HG03439 (cell line): ENCODE measurements at regions not wholly inside any gene's neighbourhood (a gene's known extent, or its start where the extent isn't known, plus 50 kb on each side); places are given as distances from the start of the nearest gene placed in this dataset.
"Not testable (repeated sequence)": the region's sequence is repeated elsewhere in the genome, so short reads cannot be mapped to it uniquely, and the experiment has no call there.

Source experiments
- ATAC-seq: cut with Tn5 transposase; IDR thresholded peaks from one replicate; pipeline ENCODE4 v1.9.1; 2021; ENCODE audit warnings: mild to moderate bottlenecking, moderate library complexity; ENCODE audit not compliant: unreplicated experiment

DNA sequence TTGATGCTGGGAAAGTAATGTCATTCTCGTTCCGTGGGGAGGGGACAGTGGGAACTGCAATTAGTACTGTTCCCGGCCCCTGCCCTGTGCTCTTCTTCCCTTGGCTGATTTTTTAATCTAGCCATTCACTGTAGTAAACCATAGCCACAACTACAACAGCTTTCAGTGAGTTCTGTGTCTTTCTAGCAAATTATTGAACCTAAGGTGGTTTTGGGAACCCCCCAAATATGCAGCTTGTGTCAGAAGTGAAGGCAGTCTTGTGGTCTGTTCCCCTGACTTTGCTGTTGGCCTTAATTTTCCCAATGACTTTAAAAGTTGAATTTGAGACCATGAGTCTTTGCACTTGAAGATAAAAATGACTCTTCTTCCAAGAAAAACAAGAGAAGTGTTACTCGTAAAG lies 114.3 kb upstream of the ETV6 start:
- no peak for ATAC-seq

- ATAC-seq, result no peak
These were observed 110.3 kb upstream of the ETV6 start for GRCh38 chr12:11539156-11539555.

DNA sequence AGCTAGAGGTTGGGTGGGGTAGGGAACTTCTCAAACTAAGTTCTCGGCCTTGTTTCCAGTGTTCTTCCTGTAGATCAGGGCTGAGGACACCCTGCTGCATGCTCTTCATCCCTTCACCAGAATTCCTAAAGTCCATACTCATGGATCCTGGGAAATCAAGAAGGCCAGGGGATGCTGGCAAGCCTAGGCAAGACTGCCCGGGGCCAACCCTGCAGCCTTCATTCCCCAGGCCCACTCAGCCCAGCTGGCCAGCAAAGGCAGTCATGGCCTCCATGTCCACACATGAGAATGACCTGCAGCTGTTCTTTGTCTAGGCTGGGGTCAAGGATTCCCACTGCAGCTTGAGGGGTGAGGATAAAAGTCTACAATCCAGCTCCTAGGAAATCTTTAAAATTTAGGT lies 109.3 kb upstream of the ETV6 start:
- ATAC-seq, result no peak

DNA sequence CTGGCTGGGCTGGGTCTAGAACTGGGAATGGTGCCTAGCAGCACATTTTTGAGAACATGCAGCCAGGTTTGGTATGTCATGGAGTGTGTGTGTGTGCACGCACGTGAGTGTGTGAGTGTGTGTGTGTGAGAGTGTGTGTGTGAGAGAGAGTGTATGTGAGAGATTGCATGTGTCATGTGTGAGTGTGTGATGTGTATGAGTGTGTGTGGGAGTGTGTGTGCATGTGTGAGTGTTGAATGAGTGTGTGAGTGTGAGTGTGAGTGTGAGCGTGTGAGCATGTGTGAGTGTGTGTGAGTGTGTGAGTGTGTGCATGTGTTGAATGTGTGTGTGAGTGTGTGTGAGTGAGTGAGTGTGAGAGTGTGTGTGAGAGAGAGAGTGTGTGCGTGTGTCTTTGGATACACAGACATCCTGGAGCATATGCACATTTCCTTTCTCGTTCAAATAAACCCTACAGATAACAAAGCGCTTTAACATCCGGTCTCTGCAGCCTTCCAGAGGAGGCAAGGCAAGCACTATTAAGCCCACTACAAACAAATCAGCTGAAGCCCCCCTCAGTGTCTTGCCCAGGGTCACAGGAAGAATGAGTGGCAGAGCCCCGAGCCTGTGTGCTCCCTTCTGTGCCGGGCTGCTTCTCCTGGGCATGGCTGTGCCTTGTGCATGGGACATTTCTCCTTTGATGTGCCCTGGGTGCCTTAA lies 108.7 kb upstream of the ETV6 start:
- no peak for ATAC-seq

GRCh38 chr12:11542599-11542998 lies 106.9 kb upstream of the ETV6 start:
- ATAC-seq, result no peak

DNA sequence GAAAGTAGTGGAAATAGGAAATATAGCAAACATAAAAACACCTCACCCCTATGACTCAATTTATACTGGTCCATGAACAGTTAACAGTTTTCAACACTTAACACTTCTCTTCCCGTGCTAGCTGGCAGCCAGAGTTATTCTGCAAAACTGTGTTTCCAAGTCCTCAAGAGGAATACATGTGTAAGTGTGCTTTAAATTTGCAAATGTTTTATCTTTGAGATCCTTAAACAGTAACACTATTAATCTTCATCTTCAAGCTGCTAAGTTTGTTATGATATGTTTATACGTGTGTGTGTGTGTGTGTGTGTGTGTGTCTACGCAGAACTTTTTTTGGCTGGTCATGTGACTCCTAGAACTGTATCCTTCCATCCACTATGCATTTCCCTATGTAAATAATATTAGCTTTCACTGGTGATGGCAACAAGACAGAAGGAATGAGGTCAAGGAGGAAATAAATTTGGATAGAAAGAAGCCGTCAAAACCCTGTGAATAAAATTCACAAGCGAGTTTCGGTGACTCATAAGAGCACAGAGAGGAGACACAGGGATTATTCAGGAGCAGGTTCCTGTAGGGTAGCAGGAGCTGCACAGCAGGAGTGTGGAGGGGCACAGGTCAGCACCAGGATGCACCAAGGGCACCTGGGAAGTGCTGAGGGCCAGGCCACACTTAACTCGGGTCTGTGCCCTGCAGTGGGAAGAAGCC lies 105.9 kb upstream of the ETV6 start:
- ATAC-seq, result no peak

DNA sequence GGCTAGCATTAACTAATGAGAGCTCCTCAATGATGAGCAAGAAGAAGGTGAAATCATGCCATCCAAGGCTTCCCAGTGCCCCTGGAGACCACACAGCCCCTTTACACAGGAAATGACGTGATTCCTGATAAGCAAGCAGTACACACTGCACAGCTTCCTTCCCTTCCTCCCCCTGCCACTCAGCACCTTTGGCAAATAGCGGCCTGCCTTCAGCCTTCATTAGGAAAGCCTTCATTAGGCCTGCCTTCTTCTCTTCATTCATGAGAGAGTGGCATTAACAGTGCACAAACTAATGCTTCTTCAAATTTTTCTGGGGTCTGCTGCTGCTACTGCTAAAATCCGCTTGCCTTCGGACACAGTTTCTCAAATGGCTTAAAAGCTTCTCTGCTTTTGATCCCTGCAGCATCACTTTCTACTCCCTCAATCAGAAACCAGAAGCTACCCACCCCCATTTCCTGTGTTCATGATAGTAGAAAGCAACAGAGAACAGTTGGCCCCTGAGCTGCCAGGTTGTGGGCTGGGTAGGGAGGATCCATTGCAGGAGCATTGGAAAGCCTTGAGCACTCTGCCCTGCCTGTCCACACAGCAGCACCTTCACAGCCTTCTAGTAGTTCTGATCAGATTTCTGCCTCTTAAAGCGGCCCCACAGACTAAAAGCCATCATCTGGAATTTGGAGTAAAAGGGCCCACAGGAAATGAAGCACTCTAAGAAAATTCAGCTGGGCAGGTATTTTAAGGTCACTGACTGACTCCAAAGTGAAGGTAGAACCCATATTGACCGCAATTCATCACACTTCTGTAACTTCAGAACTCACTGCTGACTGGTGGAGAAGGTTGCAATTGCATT lies 103.8 kb upstream of the ETV6 start:
- peak; percentile 78 for ATAC-seq

DNA sequence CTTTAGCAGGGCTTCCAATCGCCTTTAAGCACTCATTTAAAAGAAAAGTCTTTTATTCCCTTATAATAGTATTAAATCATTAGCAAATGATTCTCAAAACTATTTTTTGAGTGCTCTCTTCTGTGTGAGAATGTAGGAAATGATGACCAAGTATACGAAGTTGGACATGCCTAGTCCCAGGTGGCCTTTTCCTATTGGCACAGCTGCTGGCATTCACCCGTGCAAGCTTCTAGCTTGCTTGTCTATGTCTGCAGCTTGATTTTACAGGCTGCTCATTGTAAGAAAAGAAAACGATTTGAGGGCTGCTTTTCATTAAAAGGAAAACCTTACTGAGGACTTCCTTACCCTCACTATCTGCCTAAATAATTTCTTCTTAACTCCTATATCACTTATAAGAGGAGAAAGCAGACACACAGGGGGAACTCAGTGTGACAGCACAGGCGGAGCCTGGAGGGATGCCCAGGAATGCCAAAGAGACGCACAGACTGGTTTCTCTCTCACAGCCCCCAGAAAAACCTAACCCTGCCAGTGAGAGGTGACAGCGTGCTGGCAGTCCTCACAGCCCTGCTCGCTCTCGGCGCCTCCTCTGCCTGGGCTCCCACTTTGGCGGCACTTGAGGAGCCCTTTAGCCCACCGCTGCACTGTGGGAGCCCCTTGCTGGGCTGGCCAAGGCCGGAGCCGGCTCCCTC lies 102.7 kb upstream of the ETV6 start:
- ATAC-seq, result not testable (repeated sequence)

DNA sequence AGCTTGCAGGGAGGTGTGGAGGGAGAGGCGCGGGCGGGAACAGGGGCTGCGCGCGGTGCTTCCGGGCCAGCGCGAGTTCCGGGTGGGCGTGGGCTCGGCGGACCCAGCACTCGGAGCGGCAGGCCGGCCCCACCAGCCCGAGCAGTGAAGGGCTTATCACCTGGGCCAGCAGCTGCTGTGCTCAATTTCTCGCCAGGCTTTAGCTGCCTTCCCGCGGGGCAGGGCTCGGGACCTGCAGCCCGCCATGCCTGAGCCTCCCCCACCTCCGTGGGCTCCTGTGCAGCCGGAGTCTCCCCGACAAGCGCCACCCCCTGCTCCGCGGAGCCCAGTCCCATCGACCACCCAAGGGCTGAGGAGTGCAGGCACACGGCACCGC lies 102.2 kb upstream of the ETV6 start:
- ATAC-seq, result not testable (repeated sequence)

GRCh38 chr12:11549119-11549518 lies 100.4 kb upstream of the ETV6 start:
- no peak for ATAC-seq

GRCh38 chr12:11553871-11554533 lies 95.5 kb upstream of the ETV6 start:
- ATAC-seq, result peak; percentile 88

- ATAC-seq, result no peak
These were observed 94.3 kb upstream of the ETV6 start for GRCh38 chr12:11555195-11555594.

DNA sequence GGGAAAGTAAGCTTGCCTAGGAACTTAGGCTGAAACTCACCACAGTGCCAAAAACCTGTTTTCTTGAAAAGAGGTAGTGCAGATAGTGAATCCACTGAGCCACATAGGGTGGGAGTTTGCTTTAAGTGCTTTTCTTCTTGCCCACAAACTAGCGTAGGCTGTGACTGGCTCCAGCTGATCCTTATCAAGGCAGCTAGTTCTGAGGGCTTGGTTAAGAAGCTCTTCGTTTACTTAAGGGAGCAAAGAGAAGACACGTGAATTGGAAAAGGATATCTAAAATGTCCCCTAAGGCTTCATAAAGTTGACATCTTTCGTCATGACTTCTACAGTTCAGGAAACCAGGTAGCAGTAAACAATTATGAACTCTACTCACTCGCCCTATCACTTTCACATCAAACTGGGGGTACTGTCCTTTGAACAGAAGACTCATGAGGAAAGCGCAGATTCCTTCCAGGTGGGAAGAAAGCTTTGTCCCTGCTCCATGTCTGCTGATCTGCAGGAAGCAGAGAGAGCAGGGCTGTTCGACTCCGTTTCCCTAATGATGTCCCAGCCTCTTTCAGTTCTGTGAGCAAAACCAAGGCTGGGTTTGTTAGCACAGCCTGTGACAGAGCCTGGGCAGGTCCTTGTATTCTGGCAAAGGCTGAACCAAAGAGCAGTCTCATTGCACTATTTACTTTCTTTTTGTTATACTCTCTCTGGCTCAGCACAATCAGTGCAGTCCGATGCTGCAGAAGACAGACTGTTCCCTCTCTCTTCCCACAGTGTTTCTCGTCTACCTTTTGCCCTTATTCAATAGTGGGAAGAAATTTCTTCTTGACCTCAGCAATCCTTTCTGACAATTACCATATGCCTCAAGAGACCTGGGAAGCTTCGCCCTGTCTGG lies 93.5 kb upstream of the ETV6 start:
- ATAC-seq, result no peak

DNA sequence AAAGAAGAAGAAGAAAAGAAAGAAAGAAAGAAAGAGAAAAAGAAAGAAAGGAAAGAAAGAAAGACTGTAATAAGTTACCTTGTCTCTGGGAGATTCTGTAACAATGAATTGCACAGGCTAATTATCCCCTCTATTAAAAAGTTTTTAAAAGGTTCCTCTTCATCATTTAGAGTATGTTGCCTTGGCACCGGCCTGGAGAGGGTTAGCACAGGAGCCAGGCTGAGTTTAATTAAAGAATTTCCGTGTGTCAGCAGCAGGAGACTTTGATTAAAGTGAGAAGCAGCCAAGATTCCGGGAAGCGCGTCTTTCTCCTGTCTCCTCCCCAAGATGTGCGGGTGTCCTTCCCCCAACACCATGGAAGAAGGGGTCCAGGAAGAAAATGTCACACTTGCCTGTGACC lies 92.8 kb upstream of the ETV6 start:
- no peak for ATAC-seq

DNA sequence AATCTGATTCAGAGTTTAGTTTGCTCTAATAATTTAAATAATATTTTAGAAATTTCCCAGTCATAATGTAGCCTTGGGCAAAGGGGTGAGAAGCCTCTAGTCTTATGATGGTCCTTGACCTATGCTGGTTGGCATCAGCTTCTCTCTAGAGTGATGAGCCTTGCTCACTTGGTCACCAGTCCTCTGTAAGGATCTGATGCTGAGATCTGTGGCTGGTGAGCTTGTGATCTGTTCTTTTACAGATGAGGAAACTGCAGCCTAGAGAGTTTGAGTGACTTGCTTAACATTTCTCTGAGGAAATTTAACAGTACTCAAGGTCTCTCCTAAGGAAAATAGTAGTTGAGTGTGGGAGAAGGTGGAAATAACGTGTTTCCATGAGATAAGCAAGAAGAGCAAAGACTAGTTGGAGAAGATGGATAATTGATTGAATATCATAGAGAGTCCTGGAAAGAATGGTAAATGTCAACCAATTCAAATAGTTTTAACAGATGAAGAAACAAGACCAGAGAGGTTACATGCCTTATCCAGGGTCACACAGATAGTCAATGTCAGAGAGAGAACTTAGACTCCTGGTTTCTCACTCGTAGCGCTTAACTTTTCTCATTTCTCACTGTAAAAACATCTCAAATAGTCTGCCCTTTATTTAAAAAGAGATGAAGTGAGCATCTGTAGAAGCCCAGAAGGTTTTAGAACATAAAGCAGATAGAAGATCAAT lies 89.7 kb upstream of the ETV6 start:
- no peak for ATAC-seq

GRCh38 chr12:11561411-11561810 lies 88.1 kb upstream of the ETV6 start:
- ATAC-seq, result no peak

- no peak for ATAC-seq
These were observed 85.4 kb upstream of the ETV6 start for GRCh38 chr12:11563785-11564739.
